Stimulated activated CD4-positive, alpha-beta T cell treated with anti-CD3 and anti-CD28 coated beads, Interleukin-4, amount 100 ng/mL, for 4 hours (primary cell): ENCODE measurements at regions not wholly inside any gene's neighbourhood (a gene's known extent, or its start where the extent isn't known, plus 50 kb on each side); places are given as distances from the start of the nearest gene placed in this dataset.
"Not testable (repeated sequence)": the region's sequence is repeated elsewhere in the genome, so short reads cannot be mapped to it uniquely, and the experiment has no call there.

Experiments
- DNase-seq, 2 experiments: peaks; one replicate each; pipeline ENCODE4 v3.0.0-alpha.2; 2020

DNA sequence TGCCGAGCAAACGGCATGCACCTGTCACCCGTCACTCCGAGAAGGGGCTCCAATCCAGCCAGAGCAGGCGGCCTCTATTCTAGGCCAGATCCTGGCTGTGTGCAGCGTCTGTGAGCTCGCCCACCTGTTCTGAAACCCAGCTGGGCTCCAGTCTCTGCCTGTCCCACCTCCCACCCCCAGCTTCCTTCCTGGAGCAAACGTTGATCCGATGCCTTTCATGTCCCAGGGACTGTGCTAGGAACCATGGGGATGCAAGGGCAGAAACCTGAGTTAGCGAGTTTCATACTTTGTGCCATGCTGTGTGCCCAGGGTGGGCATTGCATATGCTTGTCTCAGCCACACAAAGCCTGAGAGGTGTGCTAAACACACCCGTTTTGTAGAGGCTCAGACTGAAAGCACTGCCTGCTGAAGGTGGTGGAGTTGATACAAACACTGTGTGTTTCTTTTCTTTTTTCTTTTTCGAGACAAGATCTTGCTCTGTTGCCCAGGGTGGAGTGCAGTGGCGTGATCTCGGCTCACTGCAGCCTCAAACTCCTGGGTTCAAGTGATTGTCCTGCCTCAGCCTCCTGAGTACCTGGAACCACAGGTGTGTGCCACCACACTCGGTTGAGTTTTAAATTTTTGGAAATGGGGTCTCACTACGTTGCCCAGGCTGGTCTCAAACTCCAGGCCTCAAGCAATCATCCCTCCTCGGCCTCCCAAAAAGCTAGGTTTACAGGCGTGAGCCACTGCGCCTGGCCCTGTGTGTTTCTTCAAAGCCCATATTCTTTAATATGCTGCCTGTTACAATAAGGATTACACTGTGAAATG lies 84.1 kb upstream of the MED13L start:
- DNase-seq: no peak

DNA sequence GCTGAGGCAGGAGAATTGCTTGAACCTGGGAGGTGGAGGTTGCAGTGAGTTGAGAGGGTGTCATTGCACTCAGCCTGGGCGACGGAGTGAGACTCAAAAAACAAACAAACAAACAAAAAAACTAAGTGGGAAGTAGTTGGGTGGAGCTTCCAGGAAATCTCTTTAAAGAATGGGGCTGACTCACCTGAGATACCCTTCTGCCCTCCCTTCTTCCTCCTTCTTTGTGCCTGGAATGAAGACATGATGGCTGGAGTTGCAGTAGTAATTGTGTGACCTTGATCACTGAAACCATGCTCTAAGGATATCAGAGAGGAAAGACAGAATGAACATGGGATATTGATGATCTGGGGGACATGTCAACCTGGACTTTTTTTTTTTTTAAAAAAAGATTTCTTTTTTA lies 87.6 kb upstream of the MED13L start:
- DNase-seq: no peak

DNA sequence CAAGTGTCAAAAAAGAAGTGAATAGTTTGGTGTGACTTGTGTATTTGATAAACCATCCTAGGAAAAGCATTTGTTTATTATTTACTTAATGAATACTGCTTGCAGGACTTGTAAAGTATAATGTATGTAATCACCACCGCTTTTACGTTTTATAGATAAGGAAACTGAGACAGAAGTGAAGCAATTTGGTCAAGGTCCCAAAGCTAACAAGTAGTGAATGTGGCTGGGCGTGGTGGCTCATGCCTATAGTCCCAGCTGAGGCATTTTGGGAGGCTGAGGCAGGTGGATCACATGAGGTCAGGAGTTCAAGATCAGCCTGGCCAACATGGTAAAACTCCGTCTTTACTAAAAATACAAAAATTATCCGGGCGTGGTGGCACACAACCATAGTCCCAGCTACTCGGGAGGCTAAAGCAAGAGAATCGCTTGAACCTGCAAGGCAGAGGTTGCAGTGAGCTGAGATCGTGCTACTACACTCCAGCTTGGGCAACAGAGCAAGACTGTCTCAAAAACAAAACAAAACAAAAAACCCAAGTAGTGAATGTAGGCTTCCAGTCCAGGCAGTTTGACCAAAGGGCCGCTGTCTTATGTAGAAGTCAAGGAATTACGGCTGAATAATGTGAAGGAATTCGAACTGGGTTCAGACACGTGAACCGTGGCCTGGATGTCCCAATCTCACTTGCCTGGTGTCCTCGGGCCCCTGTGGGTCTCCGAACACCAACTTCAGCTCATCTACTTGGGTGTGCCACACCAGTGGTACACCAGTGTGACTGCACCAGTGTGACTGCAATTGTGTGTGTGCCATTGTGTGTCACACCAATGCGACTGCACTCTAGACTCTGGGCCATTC lies 88.3 kb upstream of the MED13L start:
- no peak for DNase-seq

DNA sequence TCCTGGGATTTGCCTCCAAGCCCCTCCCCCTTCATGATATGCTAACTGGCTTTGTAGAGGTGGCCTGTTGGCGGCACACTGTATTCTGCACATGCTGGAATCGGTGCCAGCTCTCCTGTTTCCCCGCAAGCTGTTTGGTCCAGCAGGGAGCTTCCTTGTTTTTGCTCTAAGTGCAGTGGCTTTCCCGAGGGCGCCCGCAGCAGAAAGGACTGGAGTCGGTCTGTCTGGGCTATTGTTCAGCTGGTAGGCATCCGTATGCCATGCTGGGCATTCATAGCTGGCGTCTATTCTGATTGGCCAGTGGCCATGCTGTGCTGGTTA lies 88.9 kb upstream of the MED13L start:
- DNase-seq: no peak

DNA sequence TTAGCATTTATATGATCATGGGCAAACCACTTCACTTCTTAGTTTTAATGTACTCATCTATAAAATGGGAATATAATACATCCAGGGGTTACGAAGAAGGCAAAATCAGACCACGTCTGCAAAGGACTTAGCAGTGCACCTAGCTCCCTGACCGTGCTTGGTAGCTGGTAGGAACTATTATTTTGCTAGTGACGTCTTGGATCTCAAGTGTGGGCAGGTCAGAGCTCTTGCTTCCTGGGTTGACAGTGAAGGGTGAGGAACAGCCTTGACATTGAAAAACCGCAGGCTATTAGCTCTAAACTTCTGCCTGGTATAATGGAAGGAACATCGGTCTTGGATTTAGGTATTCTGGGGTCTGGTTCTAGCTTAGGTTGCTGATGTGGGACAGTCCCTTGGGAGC lies 89.3 kb upstream of the MED13L start:
- no peak for DNase-seq

DNA sequence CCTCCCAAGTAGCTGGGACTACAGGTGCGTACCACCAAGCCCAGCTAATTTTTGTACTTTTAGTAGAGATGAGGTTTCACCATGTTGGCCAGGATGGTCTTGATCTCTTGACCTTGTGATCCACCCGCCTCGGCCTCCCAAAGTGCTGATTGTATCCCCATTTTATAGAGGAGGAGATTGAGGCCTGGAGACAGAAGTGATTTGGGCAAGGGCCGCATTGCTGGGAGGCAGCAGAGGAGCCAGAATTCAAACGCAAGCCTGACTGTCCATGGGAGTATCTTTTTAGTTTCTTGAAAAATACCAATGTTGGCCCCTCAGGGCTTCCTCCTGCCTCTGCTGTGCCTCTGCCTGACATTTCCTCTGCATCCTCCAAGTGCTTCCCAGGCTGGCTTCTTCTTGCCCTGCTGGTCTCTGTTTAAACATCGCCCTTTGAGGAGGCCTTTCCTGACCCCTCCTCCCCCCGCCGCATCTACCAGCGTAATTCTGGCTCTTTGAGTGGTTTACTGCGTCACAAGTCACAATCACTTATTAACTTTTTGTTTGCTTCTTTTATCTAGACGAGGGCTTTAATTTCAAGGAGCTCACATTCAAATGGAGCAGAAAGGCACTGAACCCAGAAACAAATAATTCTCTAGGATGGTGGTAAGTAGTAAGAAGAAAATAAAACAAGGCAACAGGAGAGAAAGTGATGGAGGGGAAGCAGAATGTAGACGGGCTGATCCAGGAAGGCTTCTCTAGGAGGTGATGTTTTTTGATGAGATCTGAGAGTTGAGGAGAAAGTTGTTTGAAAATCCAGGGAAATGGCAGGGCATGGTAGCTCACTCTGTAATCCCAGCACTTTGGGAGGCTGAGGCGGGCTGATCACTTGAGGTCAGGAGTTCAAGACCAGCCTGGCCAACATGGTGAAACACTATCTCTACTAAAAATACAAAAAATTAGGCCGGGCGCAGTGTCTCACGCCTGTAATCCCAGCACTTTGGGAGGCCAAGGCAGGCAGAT lies 91.0 kb upstream of the MED13L start:
- no peak for DNase-seq

DNA sequence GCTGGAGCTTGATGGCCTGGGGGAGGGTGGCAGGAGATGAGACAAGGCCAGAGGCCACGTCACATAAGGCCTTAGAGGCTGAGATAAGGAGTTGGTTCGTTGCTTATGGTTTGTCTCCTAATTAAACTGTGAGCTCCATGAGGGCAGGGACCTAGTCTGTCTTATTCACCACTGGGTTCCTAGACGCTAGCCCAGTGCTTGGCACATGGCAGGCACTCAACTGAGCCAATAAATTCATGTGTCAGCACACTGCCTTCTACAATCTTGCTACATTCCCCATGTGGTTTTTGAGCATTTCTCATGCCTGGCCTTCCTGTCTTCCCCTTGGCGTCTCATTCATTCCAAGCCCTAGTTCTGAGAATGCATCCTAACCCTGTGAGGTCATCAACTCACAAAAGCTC lies 92.5 kb upstream of the MED13L start:
- DNase-seq: no peak

DNA sequence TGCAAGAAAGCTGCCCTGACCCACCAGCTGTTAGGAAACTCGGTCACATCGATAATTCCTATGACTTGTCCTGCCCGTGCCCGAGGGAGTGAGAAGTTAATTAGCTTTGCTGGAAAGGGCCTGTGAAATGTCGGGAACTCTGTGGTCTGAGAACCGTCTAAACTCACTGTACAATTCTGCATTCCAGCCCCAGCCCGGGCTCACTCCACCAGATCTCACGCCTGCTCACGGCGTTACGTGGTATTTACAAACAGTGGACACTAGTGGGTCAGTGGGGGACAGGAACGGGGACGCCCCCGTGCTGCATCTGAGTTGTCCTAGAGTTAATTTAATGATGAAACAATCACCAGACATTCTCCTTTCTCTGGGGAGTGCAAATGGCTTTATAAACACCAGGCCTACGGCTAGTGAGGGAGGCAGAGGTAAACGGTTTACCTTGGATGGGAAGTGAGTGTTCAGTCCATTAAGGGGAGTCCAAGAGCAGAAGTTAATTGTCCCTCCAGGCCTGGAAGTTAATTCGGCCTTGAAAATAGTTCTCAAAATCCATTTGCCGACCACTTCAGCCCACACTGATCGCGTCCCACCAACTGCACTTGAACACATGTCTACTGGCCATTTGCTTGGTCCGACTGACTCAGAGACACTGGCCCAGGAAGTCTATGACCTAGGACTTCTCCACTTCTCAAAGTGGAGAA lies 93.5 kb upstream of the MED13L start:
- DNase-seq: no peak

DNA sequence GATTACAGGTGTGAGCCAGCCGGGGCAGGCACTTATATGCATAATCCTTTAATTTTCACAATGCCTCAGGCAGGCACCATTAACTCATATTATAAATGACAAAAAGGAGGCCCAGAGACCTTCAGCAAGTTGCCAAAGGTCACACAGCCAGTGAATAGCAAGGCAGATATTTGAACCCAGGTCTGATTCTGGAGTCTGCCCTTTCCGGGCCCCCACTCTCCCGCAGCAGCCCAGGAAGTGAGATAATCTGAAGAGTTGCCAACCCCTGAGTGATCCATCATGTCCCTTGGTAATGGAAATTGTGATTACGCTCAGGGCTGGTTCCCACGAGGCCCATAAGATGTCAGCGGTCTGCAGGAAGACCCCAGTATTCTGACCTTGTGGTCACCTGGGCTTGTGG lies 95.3 kb upstream of the MED13L start:
- no peak for DNase-seq

DNA sequence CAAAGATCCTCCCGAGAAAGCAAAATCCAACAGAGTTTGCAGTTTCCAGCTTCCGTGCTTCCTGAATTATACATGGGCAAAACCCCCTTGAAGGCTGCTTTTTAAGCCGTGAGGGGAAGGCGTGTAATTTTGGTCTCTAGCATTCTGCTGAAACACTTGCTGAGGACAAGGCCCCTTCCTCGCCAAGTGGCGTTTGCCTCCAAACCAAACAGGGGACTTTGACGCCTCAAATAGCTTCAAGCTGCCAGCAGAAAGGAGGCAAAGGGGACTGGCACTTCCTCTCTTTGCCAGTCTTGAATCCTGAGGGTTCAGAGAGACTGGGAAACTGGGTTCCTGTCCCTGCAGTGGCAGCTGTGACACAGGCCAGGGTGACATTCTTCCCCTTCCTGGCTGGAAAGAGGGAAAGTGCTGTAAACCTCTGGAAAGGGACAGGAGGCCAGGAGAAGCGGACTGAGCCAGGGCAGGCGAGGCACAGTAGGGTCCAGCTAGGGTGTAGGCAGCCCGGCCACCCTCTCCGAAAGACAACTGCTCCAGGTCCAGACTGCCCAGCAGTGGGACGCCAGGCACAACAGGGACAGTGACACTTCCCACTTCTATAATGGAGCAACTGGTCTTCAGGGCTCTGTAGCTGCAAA lies 96.2 kb upstream of the MED13L start:
- DNase-seq: no peak

DNA sequence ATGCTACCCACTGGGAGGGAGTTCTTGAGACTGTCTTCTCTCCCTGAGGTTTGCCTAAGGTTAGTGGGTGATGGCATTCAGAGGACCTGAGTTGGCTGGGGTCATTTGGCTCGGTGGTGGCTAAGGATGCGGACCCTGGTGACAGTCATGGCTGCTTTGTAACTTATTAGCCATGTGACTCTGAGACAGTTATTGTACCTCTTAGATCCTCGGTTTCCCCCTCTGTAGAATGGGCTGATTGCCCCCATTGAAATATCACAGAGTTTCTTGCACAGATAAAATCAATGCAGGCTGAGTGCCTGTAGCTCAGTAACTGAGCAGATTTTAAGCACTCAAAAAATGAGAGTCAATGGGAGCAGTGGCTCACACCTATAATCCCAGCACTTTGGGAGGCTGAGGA lies 96.7 kb upstream of the MED13L start:
- DNase-seq: no peak

DNA sequence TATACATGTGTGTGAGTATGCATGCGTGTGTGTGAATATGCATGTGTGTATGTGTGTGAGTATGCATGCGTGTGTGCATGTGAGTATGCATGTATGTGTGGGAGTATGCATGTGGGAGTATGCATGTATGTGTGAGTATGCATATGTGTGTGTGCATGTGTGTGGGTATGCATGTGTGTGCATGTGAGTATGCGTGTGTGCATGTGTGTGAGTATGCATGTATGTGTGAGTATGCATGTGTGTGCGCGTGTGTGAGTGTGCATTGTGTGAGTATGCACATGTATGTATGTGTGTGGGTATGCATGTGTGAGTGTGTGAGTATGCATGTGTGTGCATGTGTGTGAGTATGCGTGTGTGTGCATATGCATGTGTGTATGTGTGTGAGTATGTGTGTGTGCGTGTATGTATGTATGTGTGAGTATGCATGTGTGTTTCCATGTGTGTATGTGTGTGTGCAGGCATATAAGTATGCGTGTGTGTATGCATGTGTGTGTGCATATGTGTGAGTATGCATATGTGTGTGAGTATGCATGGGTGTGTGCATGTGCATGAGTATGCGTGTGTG lies 97.9 kb upstream of the MED13L start:
- no peak for DNase-seq

DNA sequence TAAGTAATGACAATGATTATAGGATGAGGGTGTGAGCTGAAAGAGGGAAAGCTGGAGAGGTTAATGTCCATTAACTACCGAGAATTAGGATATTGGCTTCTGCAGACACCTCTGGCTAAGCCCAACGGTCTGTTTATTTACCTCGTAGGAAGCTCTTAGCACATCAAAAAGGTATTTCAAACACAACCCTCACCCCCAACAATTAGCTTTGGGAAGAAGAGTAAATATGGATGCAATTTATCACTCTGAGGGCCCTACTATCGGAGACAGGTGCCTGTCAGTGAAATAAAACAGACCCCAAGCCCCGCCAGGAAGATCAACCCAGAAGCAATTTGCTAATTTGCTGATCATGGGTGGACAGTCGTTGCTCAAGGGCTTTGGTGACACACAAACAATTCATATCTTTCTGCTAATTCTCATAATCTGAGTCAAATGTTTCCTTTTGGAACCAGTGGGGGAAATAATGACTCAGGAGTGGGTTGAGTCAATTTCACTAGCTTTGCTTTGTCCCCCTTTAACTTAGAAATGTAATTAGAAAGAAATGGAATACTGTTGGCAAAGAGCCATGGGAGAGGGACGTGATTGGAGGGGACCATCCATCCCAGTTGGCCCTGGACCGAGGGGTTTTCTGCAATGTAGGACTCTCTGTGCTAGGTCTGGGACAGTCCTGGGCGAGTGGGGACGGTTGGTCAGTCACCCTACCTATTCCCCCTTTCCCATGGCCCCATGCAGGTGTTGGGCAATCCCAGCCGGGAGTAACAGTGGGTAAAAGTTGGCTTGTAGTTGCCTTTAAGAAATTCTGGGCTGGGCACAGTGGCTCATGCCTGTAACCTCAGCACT lies 99.1 kb upstream of the MED13L start:
- no peak for DNase-seq

DNA sequence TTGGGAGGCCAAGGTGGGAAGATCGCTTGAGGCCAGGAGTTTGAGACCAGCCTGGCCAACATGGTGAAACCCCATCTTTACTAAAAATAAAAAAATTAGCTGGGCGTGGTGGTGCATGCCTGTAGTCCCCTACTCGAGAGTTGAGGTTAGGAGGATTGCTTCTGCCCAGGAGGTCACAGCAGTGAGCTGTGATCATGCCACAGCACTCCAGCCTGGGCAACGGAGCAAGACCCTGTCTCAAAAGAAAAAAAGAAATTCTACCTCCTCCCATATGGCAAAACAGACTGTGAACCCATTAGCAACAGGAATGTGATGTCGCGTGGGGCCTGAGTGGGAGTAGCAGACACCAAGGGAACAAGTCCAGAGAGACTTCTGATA lies 99.7 kb upstream of the MED13L start:
- not testable (repeated sequence) for DNase-seq

DNA sequence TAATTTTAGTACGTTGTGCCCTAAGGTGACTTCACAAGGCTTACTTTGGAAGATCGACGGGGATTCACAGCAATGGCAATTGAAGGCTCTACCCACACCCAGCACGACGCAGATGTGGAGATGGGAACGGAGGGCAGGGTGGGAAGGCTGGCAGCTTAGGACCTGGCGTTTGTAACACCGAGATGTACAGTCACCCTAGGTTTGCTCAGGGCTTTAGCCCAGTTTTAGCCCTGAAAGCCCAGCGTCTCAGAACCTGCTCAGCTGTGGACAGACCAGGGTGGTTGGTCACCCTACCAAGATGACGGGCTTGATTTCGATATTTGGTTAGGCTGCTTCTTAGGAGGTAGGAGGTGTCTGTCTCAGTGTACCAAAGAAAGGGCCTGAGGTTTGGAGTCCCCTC lies 100.5 kb upstream of the MED13L start:
- DNase-seq: no peak

DNA sequence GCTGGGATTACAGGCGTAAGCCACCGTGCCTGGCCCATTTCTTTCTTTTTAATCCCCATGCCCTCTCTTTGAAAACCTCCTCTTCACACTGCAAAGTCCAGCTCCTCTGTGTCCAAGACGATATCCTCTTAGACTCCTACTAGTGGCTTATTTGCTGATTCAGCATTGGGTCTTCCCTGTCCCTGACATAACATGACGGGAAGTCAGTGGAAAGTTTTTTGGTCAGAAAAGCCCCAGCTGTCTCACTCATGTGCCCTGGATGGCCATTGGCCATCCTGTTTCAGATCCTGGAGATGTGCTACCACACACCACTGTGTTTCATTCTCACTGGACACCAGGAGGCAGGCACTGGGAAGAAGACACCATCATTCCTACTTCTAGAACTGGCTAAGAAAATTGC lies 102.6 kb upstream of the MED13L start:
- DNase-seq: no peak

DNA sequence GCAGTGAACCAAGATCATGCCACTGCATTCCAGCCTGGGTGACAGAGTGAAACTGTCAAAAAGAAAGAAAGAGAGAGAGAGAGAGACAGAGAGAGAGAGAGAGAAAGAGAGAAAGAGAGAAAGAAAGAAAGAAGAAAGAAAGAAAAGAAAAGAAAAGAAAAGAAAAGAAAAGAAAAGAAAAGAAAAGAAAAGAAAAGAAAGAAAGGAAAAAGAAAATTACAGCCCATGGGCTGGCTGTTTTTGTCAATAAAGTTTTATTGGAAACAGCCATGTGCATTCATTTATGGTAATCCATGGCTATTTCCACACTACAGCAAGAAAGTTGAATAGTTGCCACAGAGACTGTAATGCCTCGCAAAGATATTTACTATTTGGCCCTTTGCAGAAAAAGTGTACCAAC lies 103.2 kb upstream of the MED13L start:
- DNase-seq: not testable (repeated sequence)

DNA sequence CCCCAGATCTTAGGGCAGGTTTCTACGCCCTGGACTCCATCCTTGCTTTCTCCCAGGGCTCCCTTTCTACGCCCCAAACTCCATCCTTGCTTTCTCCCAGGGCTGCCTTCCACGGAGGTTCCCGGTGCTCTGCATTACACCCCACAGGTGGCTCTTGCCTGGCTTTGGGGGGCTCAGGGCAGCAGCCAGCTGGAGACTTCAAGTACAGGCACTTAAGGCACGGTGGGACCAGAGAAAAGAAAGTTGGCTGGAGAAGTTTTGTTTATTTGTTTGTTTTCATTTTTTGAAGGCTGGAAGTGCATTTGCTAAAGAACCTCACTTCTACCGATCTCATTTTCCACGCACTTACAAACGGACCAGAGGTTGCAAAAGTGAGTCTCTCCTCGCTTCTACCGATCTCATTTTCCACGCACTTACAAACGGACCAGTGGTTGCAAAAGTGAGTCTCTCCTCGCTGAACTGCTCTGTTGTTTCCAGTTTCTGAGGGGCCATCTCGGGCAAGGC lies 103.8 kb upstream of the MED13L start:
- DNase-seq: no peak

DNA sequence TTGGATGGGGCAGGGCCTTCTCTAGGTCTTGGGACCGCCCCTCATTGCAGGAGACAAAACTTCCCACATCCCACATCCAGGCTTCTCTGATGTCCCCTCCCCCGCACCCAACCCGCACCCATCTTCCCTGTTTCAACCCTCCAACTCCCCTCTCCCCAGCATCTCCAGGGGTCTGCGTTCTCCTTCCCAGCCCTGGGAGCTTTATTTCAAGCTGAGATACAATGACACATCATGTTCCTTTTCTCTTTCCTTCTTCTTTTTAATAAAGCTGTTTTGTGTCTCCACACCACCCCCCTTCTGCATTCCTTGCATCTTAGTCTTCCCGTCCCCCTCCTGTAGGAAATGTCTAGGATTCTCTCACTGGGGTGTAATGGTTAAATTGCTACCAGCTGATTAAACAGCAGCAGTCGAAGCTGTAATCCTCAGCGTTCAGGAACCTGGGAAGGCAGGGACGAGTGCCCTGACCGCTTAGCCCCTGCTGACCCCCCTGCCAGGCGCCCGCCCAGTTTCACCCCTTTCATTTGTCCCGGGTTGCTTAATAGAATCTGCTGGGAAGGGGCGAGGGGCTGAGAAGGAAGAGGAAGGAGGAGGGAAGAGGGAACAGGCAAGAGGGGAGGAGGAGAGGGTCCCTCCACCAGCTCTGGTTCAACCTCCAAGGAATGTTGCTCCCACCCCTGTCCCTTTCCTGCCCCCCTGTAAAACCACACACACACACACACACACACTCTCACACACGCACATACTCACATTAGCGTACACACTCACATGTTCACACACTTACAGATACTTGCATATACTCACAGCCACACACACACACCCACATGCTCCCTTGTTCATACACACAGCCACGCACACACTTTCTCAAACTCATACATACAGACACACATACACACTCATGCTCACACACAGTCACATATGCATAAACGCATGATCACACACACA lies 104.5 kb upstream of the MED13L start:
- no peak for DNase-seq
